ENCODE measurements at regions not wholly inside any gene's neighbourhood (a gene's known extent, or its start where the extent isn't known, plus 50 kb on each side); places are given as distances from the start of the nearest gene placed in this dataset.

- DNase-seq (ENCODE audit: low spot score), result no peak
Observed at GRCh38 chr2:207257251-207258250, 91.8 kb upstream of the KLF7 start.

GRCh38 chr2:207258263-207258991 lies 92.7 kb upstream of the KLF7 start:
- no peak for DNase-seq (ENCODE audit: low spot score)

- no peak for DNase-seq (ENCODE audit: low spot score)
Observed at GRCh38 chr2:207260021-207260420, 94.3 kb upstream of the KLF7 start.

GRCh38 chr2:207260947-207261346 lies 95.2 kb upstream of the KLF7 start:
- no peak for DNase-seq (ENCODE audit: low spot score)

GRCh38 chr2:207264310-207264709 lies 98.6 kb upstream of the KLF7 start:
- no peak for DNase-seq (ENCODE audit: low spot score)

- no peak for DNase-seq (ENCODE audit: low spot score)
Observed at GRCh38 chr2:207265332-207265731, 99.6 kb upstream of the KLF7 start.

GRCh38 chr2:207265869-207266268 lies 100.1 kb upstream of the KLF7 start:
- DNase-seq (ENCODE audit: low spot score), result no peak

GRCh38 chr2:207266648-207267047 lies 100.9 kb upstream of the KLF7 start:
- no peak for DNase-seq (ENCODE audit: low spot score)

GRCh38 chr2:207269038-207269437 lies 103.3 kb upstream of the KLF7 start:
- no peak for DNase-seq (ENCODE audit: low spot score)

- DNase-seq (ENCODE audit: low spot score), result no peak
Observed at GRCh38 chr2:207274530-207275189, 108.9 kb upstream of the KLF7 start.

GRCh38 chr2:207275779-207276178 lies 110.0 kb upstream of the KLF7 start:
- no peak for DNase-seq (ENCODE audit: low spot score)

GRCh38 chr2:207276248-207276647 lies 110.5 kb upstream of the KLF7 start:
- no peak for DNase-seq (ENCODE audit: low spot score)

GRCh38 chr2:207276858-207277257 lies 111.1 kb upstream of the KLF7 start:
- no peak for DNase-seq (ENCODE audit: low spot score)

- DNase-seq (ENCODE audit: low spot score), result no peak
Observed at GRCh38 chr2:207279520-207279919, 113.8 kb upstream of the KLF7 start.

- no peak for DNase-seq (ENCODE audit: low spot score)
Observed at GRCh38 chr2:207281436-207281835, 115.7 kb upstream of the KLF7 start.

GRCh38 chr2:207282916-207283315 lies 117.2 kb upstream of the KLF7 start:
- no peak for DNase-seq (ENCODE audit: low spot score)

- DNase-seq (ENCODE audit: low spot score), result no peak
Observed at GRCh38 chr2:207283356-207283755, 117.6 kb upstream of the KLF7 start.

GRCh38 chr2:207284556-207285472 lies 119.1 kb upstream of the KLF7 start:
- DNase-seq (ENCODE audit: low spot score), result no peak

GRCh38 chr2:207285473-207285815 lies 119.7 kb upstream of the KLF7 start:
- no peak for DNase-seq (ENCODE audit: low spot score)

GRCh38 chr2:207286106-207286505 lies 120.4 kb upstream of the KLF7 start:
- no peak for DNase-seq (ENCODE audit: low spot score)

- DNase-seq (ENCODE audit: low spot score), result no peak
Observed at GRCh38 chr2:207288628-207289027, 122.9 kb upstream of the KLF7 start.
